ENCODE measurements at regions not wholly inside any gene's neighbourhood (a gene's known extent, or its start where the extent isn't known, plus 50 kb on each side); places are given as distances from the start of the nearest gene placed in this dataset.

- TF ChIP-seq POLR2AphosphoS5 (IDR thresholded peaks at IDR 0.05; ENCODE audit: insufficient read depth in 1 of 2, low read depth in 1 of 2) (no peak), CTCF (IDR thresholded peaks at IDR 0.05) (no peak), POLR2A (IDR thresholded peaks at IDR 0.05) (no peak)
Observed at GRCh38 chr3:66948041-66948440, 50.1 kb upstream of the KBTBD8 start.
